Left kidney (tissue), 1 donor: ENCODE measurements at regions not wholly inside any gene's neighbourhood (a gene's known extent, or its start where the extent isn't known, plus 50 kb on each side); places are given as distances from the start of the nearest gene placed in this dataset.
"Not testable (repeated sequence)": the region's sequence is repeated elsewhere in the genome, so short reads cannot be mapped to it uniquely, and the experiment has no call there.

Experiments
- DNase-seq: peaks from one replicate; pipeline ENCODE4 v3.0.0-alpha.2; 2013

- peak; percentile 0 for DNase-seq
Observed at GRCh38 chr1:121116522-121117297, 67.4 kb downstream of the FAM72B start.

- not testable (repeated sequence) for DNase-seq
Observed at GRCh38 chr1:121117298-121117611, 66.9 kb downstream of the FAM72B start.

- DNase-seq: peak; percentile 6
Observed at GRCh38 chr1:121117622-121118479, 66.3 kb downstream of the FAM72B start.
